Ascending aorta (tissue), 2 donors: ENCODE measurements at regions not wholly inside any gene's neighbourhood (a gene's known extent, or its start where the extent isn't known, plus 50 kb on each side); places are given as distances from the start of the nearest gene placed in this dataset.

ENCODE experiments used
- DNase-seq, 2 donors: peaks; one replicate each; pipeline ENCODE4 v3.0.0-alpha.2; 2019; ENCODE audit warnings: low spot score in 2 of 2
- H3K27ac ChIP-seq, 2 donors: fragments of 200-600 bp; sonication (generic); one replicate each; pipeline ENCODE4 v1.5.1; 2016 to 2017; ENCODE audit warnings: mild to moderate bottlenecking in 1 of 2
- H3K27me3 ChIP-seq: fragments of 200-600 bp; sonication (generic); one replicate; pipeline ENCODE4 v1.5.1; 2017
- H3K36me3 ChIP-seq, 2 donors: fragments of 200-600 bp; sonication (generic); one replicate each; pipeline ENCODE4 v1.5.1; 2016
- H3K4me1 ChIP-seq, 2 donors: fragments of 200-600 bp; sonication (generic); one replicate each; pipeline ENCODE4 v1.5.1; 2016 to 2017; ENCODE audit warnings: mild to moderate bottlenecking in 1 of 2
- H3K4me3 ChIP-seq, 2 donors: fragments of 200-600 bp; sonication (generic); one replicate each; pipeline ENCODE4 v1.5.1; 2016 to 2017; ENCODE audit warnings: mild to moderate bottlenecking in 1 of 2
- H3K9me3 ChIP-seq, 2 donors: fragments of 200-600 bp; sonication (generic); one replicate each; pipeline ENCODE4 v1.5.1; 2016
- CTCF ChIP-seq, 3 experiments: fragments of 200-600 bp in 2 of 3; fragments of 450-650 bp in 1 of 3; sonication (generic) in 2 of 3; IDR thresholded peaks; one replicate each; pipeline ENCODE4 v1.5.1; 2016 to 2019; ENCODE audit warnings: antibody characterized with exemption in 3 of 3, mild to moderate bottlenecking in 1 of 3, moderate library complexity in 1 of 3
- intact Hi-C: fragments of 100-400 bp; cut with DNase I; formaldehyde crosslinking; loops from one replicate; pipeline ENCODE4 v1.15.1; 2023

DNA sequence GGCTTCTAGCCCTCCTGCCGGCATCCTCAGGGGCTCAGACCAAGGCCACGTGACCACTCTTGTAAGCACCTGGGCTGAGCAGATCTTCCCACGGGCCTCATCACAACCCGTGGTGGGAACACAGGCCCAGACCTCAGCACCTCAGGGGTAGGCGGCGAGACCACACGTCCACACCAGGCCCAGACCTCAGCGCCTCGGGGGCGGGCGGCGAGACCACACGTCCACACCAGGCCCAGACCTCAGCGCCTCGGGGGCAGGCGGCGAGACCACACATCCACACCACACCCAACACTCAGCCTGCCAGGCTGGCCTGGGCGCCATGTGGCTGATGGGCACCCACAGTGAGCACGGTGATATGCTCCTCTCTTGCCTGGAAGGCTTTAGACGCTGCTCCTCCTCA, 334.4 kb upstream of the SALL3 start:
- H3K4me3 ChIP-seq, result no peak overlapping the region
- intact Hi-C loops, result no loop called here
- no peak overlapping the region for H3K27ac ChIP-seq
- H3K4me1 ChIP-seq, result no peaks in the 10 kb centered on the region
- no peaks in the 10 kb centered on the region for H3K9me3 ChIP-seq
- DNase-seq, result no peak
- no peak for TF ChIP-seq CTCF (IDR thresholded peaks at IDR 0.05)
- no peaks in the 10 kb centered on the region for H3K27me3 ChIP-seq
- H3K36me3 ChIP-seq, result no peaks in the 10 kb centered on the region

- Histone ChIP-seq H3K36me3 (no peaks in the 10 kb centered on the region), H3K4me3 (no peak overlapping the region)
- intact Hi-C loops, result no loop called here
Measured at GRCh38 chr18:78647018-78647417, 332.6 kb upstream of the SALL3 start.

DNA sequence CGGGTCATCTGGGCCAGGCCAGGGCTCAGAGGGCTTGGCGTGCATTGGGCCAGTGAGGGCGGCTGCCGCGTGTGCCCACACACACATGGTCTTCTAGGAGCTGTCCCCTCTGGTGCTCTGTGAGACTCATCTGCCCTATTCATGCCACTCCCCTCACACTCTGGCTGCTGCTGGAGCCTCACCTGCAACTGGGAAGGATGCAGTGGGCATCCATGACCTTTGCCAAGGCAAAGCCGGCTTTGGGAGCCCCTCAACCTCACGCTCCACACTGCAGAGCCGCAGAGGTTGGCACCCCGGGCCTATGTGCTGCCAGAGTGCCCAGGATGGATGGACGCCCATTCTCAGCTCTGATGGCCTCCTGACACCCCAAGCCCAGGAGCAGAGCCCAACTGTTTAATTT, 330.2 kb upstream of the SALL3 start:
- no peak for DNase-seq
- H3K9me3 ChIP-seq, result peaks cover 0 to 7% of the 10 kb centered on the region in 2 donors
- H3K27ac ChIP-seq, result no peak overlapping the region
- intact Hi-C loops, result no loop called here
- H3K4me1 ChIP-seq, result no peaks in the 10 kb centered on the region
- no peaks in the 10 kb centered on the region for H3K36me3 ChIP-seq
- H3K4me3 ChIP-seq, result no peak overlapping the region
- no peaks in the 10 kb centered on the region for H3K27me3 ChIP-seq
- no peak for TF ChIP-seq CTCF (IDR thresholded peaks at IDR 0.05)

More at GRCh38 chr18:78647018-78647417, 332.6 kb upstream of the SALL3 start:
- H3K4me1 ChIP-seq, result no peaks in the 10 kb centered on the region
- TF ChIP-seq CTCF (IDR thresholded peaks at IDR 0.05), result no peak
- no peaks in the 10 kb centered on the region for H3K27me3 ChIP-seq
- H3K9me3 ChIP-seq, result peaks cover 0 to under 1% of the 10 kb centered on the region in 2 donors
- no peak overlapping the region for H3K27ac ChIP-seq
- DNase-seq, result no peak

DNA sequence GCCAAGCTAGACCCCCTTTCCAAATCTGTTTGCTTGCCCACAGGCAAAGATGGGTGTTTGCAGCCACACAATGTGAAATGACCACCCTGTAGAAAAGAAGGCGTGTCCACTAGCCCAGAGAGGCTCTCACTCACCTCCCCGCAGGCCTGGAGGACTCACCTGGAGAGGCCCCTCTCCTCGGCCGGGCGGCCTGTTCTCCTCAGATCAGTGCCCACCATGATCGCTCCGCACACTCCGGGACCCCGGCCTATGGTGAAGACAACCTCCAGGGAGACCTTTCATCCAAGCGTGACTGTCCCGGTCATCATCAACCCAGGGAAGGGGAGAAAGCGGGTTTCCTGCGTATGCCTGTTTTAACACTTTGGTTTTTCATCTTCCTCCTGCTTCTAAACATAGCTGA, 328.7 kb upstream of the SALL3 start:
- no peak overlapping the region for H3K4me3 ChIP-seq
- no peaks in the 10 kb centered on the region for H3K27me3 ChIP-seq
- no peak for DNase-seq
- H3K27ac ChIP-seq, result no peak overlapping the region
- H3K9me3 ChIP-seq, result peaks cover 0 to 7% of the 10 kb centered on the region in 2 donors
- H3K36me3 ChIP-seq, result no peaks in the 10 kb centered on the region
- TF ChIP-seq CTCF (IDR thresholded peaks at IDR 0.05), result no peak
- intact Hi-C loops, result no loop called here
- no peaks in the 10 kb centered on the region for H3K4me1 ChIP-seq

DNA sequence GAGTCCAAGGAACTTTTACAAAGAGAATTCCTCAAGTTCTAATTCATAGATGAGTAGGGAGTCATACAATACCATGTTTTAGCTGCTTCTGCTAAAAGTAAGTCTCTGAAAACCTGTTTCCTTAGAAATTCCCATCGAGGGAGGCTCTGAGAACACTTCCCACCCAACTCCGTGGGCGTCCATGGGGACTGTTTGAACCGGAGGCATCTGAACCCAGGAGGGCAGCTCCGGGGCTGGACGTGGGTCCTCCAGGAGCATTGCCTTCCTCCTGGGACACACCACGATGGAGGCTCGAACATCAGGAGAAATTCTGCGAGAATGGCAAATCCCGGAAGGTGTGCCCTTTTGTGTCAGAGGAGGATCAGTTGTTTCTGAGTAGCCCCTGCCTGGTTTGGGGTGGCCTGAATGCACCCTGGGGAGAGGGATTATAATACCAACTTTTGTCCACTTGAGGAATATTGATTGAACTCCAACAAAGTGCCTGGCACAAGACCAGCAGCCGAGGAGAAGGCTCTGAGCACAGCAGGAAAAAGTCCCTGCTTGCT, 327.5 kb upstream of the SALL3 start:
- no peaks in the 10 kb centered on the region for H3K27me3 ChIP-seq
- intact Hi-C loops, result no loop called here
- no peak for DNase-seq
- peaks cover 0 to 7% of the 10 kb centered on the region in 2 donors for H3K9me3 ChIP-seq
- no peaks in the 10 kb centered on the region for H3K4me1 ChIP-seq
- no peak for TF ChIP-seq CTCF (IDR thresholded peaks at IDR 0.05)
- no peaks in the 10 kb centered on the region for H3K36me3 ChIP-seq
- no peak overlapping the region for H3K27ac ChIP-seq
- H3K4me3 ChIP-seq, result no peak overlapping the region

GRCh38 chr18:78655921-78656320, 323.7 kb upstream of the SALL3 start:
- Histone ChIP-seq H3K27ac (no peak overlapping the region), H3K27me3 (no peaks in the 10 kb centered on the region), H3K4me1 (no peaks in the 10 kb centered on the region), H3K4me3 (no peak overlapping the region), H3K36me3 (no peaks in the 10 kb centered on the region), H3K9me3 (peaks cover 0 to 7% of the 10 kb centered on the region in 2 donors)
- no peak for DNase-seq
- intact Hi-C loops, result no loop called here
- no peak for TF ChIP-seq CTCF (IDR thresholded peaks at IDR 0.05)
